Stomach smooth muscle (tissue), 2 donors: ENCODE measurements at regions not wholly inside any gene's neighbourhood (a gene's known extent, or its start where the extent isn't known, plus 50 kb on each side); places are given as distances from the start of the nearest gene placed in this dataset.
"Not testable (repeated sequence)": the region's sequence is repeated elsewhere in the genome, so short reads cannot be mapped to it uniquely, and the experiment has no call there.

Experiments used
- H3K27ac ChIP-seq: one replicate; pipeline ENCODE4 v1.7.0; 2013; ENCODE audit warnings: mild to moderate bottlenecking, low read length, inconsistent platforms
- H3K27me3 ChIP-seq, 2 donors: one replicate each; pipeline ENCODE4 v1.7.0; 2013; ENCODE audit warnings: low read length in 2 of 2; ENCODE audit not compliant: insufficient read depth in 2 of 2, control insufficient read depth in 1 of 2
- H3K36me3 ChIP-seq, 2 donors: one replicate each; pipeline ENCODE4 v1.7.0; 2013; ENCODE audit warnings: low read length in 2 of 2; ENCODE audit not compliant: control insufficient read depth in 2 of 2, insufficient read depth in 2 of 2
- H3K4me1 ChIP-seq: one replicate; pipeline ENCODE4 v1.7.0; 2013; ENCODE audit warnings: low read length; ENCODE audit not compliant: control insufficient read depth, insufficient read depth
- H3K4me3 ChIP-seq, 2 donors: one replicate each; pipeline ENCODE4 v1.7.0; 2013; ENCODE audit warnings: low read length in 2 of 2
- H3K9ac ChIP-seq, 2 donors: one replicate each; pipeline ENCODE4 v1.7.0; 2013; ENCODE audit warnings: low read length in 2 of 2, mild to moderate bottlenecking in 1 of 2
- H3K9me3 ChIP-seq, 2 donors: one replicate each; pipeline ENCODE4 v1.7.0; 2013; ENCODE audit warnings: low read length in 2 of 2; ENCODE audit not compliant: control insufficient read depth in 2 of 2
- donor health status: healthy.
- donor health status: Pancreatic carcinoma.

- no peaks in the 10 kb centered on the region for H3K27me3 ChIP-seq
- no peak overlapping the region for H3K4me3 ChIP-seq
Measured at GRCh38 chr12:85425349-85425612, 145.3 kb downstream of the ALX1 start.

GRCh38 chr12:85425926-85426325, 145.9 kb downstream of the ALX1 start:
- Histone ChIP-seq H3K27me3 (no peaks in the 10 kb centered on the region), H3K4me3 (no peak overlapping the region), H3K9ac (no peak overlapping the region), H3K4me1 (no peaks in the 10 kb centered on the region), H3K9me3 (no peaks in the 10 kb centered on the region), H3K36me3 (no peaks in the 10 kb centered on the region), H3K27ac (no peak overlapping the region)

More at GRCh38 chr12:85425349-85425612, 145.3 kb downstream of the ALX1 start:
- no peak overlapping the region for H3K9ac ChIP-seq
- no peaks in the 10 kb centered on the region for H3K4me1 ChIP-seq
- no peaks in the 10 kb centered on the region for H3K9me3 ChIP-seq
- no peak overlapping the region for H3K27ac ChIP-seq
- no peaks in the 10 kb centered on the region for H3K36me3 ChIP-seq

- H3K9me3 ChIP-seq, H3K36me3 ChIP-seq, H3K9ac ChIP-seq, H3K27me3 ChIP-seq, H3K4me3 ChIP-seq, H3K27ac ChIP-seq, H3K4me1 ChIP-seq: not testable (repeated sequence)
Measured at GRCh38 chr12:85433148-85433547, 153.1 kb downstream of the ALX1 start.

GRCh38 chr12:85440271-85440670, 160.3 kb downstream of the ALX1 start:
- Histone ChIP-seq H3K9me3 (no peaks in the 10 kb centered on the region), H3K4me1 (no peaks in the 10 kb centered on the region)

GRCh38 chr12:85441025-85441424, 161.0 kb downstream of the ALX1 start:
- Histone ChIP-seq H3K4me3 (no peak overlapping the region), H3K27me3 (no peaks in the 10 kb centered on the region), H3K9ac (no peak overlapping the region), H3K4me1 (no peaks in the 10 kb centered on the region), H3K9me3 (no peaks in the 10 kb centered on the region), H3K36me3 (no peaks in the 10 kb centered on the region), H3K27ac (no peak overlapping the region)

More at GRCh38 chr12:85440271-85440670, 160.3 kb downstream of the ALX1 start:
- no peak overlapping the region for H3K9ac ChIP-seq
- H3K4me3 ChIP-seq = no peak overlapping the region
- H3K27me3 ChIP-seq = no peaks in the 10 kb centered on the region
- no peaks in the 10 kb centered on the region for H3K36me3 ChIP-seq
- no peak overlapping the region for H3K27ac ChIP-seq

- Histone ChIP-seq H3K9ac (no peak overlapping the region), H3K36me3 (no peaks in the 10 kb centered on the region), H3K4me1 (no peaks in the 10 kb centered on the region), H3K4me3 (no peak overlapping the region), H3K9me3 (no peaks in the 10 kb centered on the region), H3K27ac (no peak overlapping the region), H3K27me3 (no peaks in the 10 kb centered on the region)
Measured at GRCh38 chr12:85441741-85442140, 161.7 kb downstream of the ALX1 start.

GRCh38 chr12:85445060-85445938, 165.3 kb downstream of the ALX1 start:
- Histone ChIP-seq H3K27me3 (no peaks in the 10 kb centered on the region), H3K4me1 (no peaks in the 10 kb centered on the region), H3K9ac (no peak overlapping the region), H3K4me3 (no peak overlapping the region), H3K36me3 (no peaks in the 10 kb centered on the region), H3K9me3 (no peaks in the 10 kb centered on the region), H3K27ac (no peak overlapping the region)

- Histone ChIP-seq H3K27ac (no peak overlapping the region), H3K4me3 (no peak overlapping the region), H3K4me1 (no peaks in the 10 kb centered on the region), H3K9ac (no peak overlapping the region), H3K9me3 (no peaks in the 10 kb centered on the region), H3K27me3 (no peaks in the 10 kb centered on the region), H3K36me3 (no peaks in the 10 kb centered on the region)
Measured at GRCh38 chr12:85448031-85448430, 168.0 kb downstream of the ALX1 start.

- Histone ChIP-seq H3K36me3 (no peaks in the 10 kb centered on the region), H3K9ac (no peak overlapping the region), H3K4me3 (no peak overlapping the region), H3K27me3 (no peaks in the 10 kb centered on the region), H3K9me3 (no peaks in the 10 kb centered on the region), H3K4me1 (no peaks in the 10 kb centered on the region), H3K27ac (no peak overlapping the region)
Measured at GRCh38 chr12:85448548-85449139, 168.6 kb downstream of the ALX1 start.

GRCh38 chr12:85457016-85457415, 177.0 kb downstream of the ALX1 start:
- Histone ChIP-seq H3K36me3 (no peaks in the 10 kb centered on the region), H3K9ac (no peak overlapping the region), H3K4me3 (no peak overlapping the region), H3K4me1 (no peaks in the 10 kb centered on the region), H3K9me3 (peaks cover 0 to 3% of the 10 kb centered on the region in 2 donors), H3K27ac (no peak overlapping the region), H3K27me3 (no peaks in the 10 kb centered on the region)

GRCh38 chr12:85461127-85461526, 181.1 kb downstream of the ALX1 start:
- Histone ChIP-seq H3K27me3 (no peaks in the 10 kb centered on the region), H3K27ac (no peak overlapping the region), H3K4me3 (no peak overlapping the region)

More at GRCh38 chr12:85461127-85461526, 181.1 kb downstream of the ALX1 start:
- H3K36me3 ChIP-seq = no peaks in the 10 kb centered on the region
- H3K9ac ChIP-seq = no peak overlapping the region
- H3K4me1 ChIP-seq = no peaks in the 10 kb centered on the region
- H3K9me3 ChIP-seq = peaks cover 0 to 3% of the 10 kb centered on the region in 2 donors
